H1 (cell line): ENCODE measurements at regions not wholly inside any gene's neighbourhood (a gene's known extent, or its start where the extent isn't known, plus 50 kb on each side); places are given as distances from the start of the nearest gene placed in this dataset.

ENCODE experiments used
- CTCF ChIA-PET: fragments of 300-600 bp; sonication (Branson Sonifier 250); formaldehyde crosslinking; loops from one replicate; lab custom pipeline; 2021; ENCODE audit not compliant: partially characterized antibody; lab: Charles Lee
- POLR2A ChIA-PET: fragments of 300-600 bp; sonication (Branson Sonifier 250); formaldehyde crosslinking; loops from one replicate; lab custom pipeline; 2021; ENCODE audit warnings: inconsistent platforms; ENCODE audit not compliant: partially characterized antibody; lab: Charles Lee
- DNase-seq, 2 experiments: peaks; one replicate each; pipeline versions ENCODE4 v3.0.0 to v3.0.0-alpha.2; 2010 to 2022; ENCODE audit warnings: low spot score in 2 of 2, low read depth in 1 of 2, mixed read lengths in 1 of 2
- FAIRE-seq: peaks from 2 replicates; lab custom pipeline; 2011; peaks lifted over from hg19 to GRCh38; lab: Jason Lieb, UNC
- H2AFZ ChIP-seq: 2 replicates; pipeline ENCODE4 v1.8.1; 2012; ENCODE audit warnings: low read length, inconsistent platforms
- H2AK5ac ChIP-seq: 2 replicates; pipeline ENCODE4 v1.6.1; 2013; ENCODE audit warnings: low read depth, low read length
- H2BK120ac ChIP-seq: replicated peaks from 2 replicates; pipeline ENCODE3; 2013; ENCODE audit warnings: low read depth, low read length, inconsistent platforms
- H2BK12ac ChIP-seq: 2 replicates; pipeline ENCODE4 v1.6.1; 2013; ENCODE audit warnings: low read depth, low read length
- H2BK15ac ChIP-seq: 2 replicates; pipeline ENCODE4 v1.6.1; 2013; ENCODE audit warnings: low read length
- H2BK20ac ChIP-seq: 2 replicates; pipeline ENCODE4 v1.6.1; 2013; ENCODE audit warnings: low read length
- H2BK5ac ChIP-seq: 2 replicates; pipeline ENCODE4 v1.6.1; 2013; ENCODE audit warnings: low read depth, low read length
- H3K14ac ChIP-seq: 2 replicates; pipeline ENCODE4 v1.6.1; 2013; ENCODE audit warnings: inconsistent platforms; ENCODE audit not compliant: insufficient read length
- H3K18ac ChIP-seq: 2 replicates; pipeline ENCODE4 v1.6.1; 2013; ENCODE audit warnings: low read length; ENCODE audit errors: extremely low read depth
- H3K23ac ChIP-seq: 2 replicates; pipeline ENCODE4 v1.6.1; 2013; ENCODE audit warnings: inconsistent platforms; ENCODE audit not compliant: insufficient read length
- H3K23me2 ChIP-seq: 2 replicates; pipeline ENCODE4 v1.6.1; 2013; ENCODE audit warnings: low read depth, low read length
- H3K27ac ChIP-seq: 2 replicates; pipeline ENCODE4 v1.6.1; 2011; ENCODE audit warnings: low read depth, low read length, inconsistent platforms
- H3K27me3 ChIP-seq, 4 experiments: replicated peaks in 1 of 4; 1 replicate in 1 of 4; 2 replicates in 3 of 4; pipeline versions ENCODE4 v1.6.1 to v1.8.1; 2011 to 2013; ENCODE audit warnings: low read length in 3 of 4, mild to moderate bottlenecking in 3 of 4, inconsistent platforms in 2 of 4, mixed read lengths in 2 of 4, moderate library complexity in 1 of 4; ENCODE audit not compliant: control insufficient read depth in 3 of 4, insufficient read depth in 3 of 4; ENCODE audit errors: extremely low read depth in 1 of 4
- H3K36me3 ChIP-seq, 4 experiments: 2 replicates each; pipeline versions ENCODE4 v1.6.1 to v1.8.1; 2011 to 2013; ENCODE audit warnings: mild to moderate bottlenecking in 4 of 4, low read length in 3 of 4, moderate library complexity in 2 of 4, control low read depth in 1 of 4, inconsistent platforms in 1 of 4; ENCODE audit not compliant: insufficient read depth in 4 of 4, control insufficient read depth in 2 of 4
- H3K4ac ChIP-seq: replicated peaks from 2 replicates; pipeline ENCODE3; 2013; ENCODE audit warnings: low read length, low read depth, mixed read lengths, inconsistent platforms; ENCODE audit not compliant: insufficient read length
- H3K4me1 ChIP-seq, 4 experiments: replicated peaks in 1 of 4; 1 replicate in 1 of 4; 2 replicates in 3 of 4; pipeline versions ENCODE4 v1.6.1 to v1.8.1; 2011 to 2013; ENCODE audit warnings: low read length in 3 of 4, inconsistent platforms in 2 of 4, mixed read lengths in 1 of 4; ENCODE audit not compliant: insufficient read depth in 4 of 4, control insufficient read depth in 3 of 4
- H3K4me2 ChIP-seq, 2 experiments: 2 replicates each; pipeline versions ENCODE4 v1.6.1 to v1.8.1; 2011 to 2013; ENCODE audit warnings: low read depth in 2 of 2, low read length in 2 of 2, control low read depth in 1 of 2, inconsistent platforms in 1 of 2, mild to moderate bottlenecking in 1 of 2; ENCODE audit not compliant: insufficient read depth in 1 of 2
- H3K4me3 ChIP-seq, 4 experiments: fragments of 200-600, 300-600 bp in 1 of 4; sonication (generic), shearing (Covaris generic), sonication (Bioruptor Twin) in 1 of 4; 2 replicates each; pipeline versions ENCODE4 v1.5.1 to v1.8.1; 2011 to 2016; ENCODE audit warnings: low read length in 4 of 4, low read depth in 3 of 4, control low read depth in 2 of 4, inconsistent platforms in 2 of 4, mild to moderate bottlenecking in 2 of 4, mixed read lengths in 1 of 4, moderate library complexity in 1 of 4; ENCODE audit not compliant: insufficient read depth in 2 of 4; ENCODE audit errors: extremely low read depth in 1 of 4
- H3K56ac ChIP-seq: replicated peaks from 2 replicates; pipeline ENCODE3; 2013; ENCODE audit warnings: low read depth, mild to moderate bottlenecking, mixed read lengths, low read length, inconsistent platforms; ENCODE audit not compliant: insufficient read length
- H3K79me1 ChIP-seq: 2 replicates; pipeline ENCODE4 v1.6.1; 2013; ENCODE audit warnings: low read depth, low read length, control low read depth
- H3K79me2 ChIP-seq, 2 experiments: 2 replicates each; pipeline versions ENCODE4 v1.6.1 to v1.8.1; 2012 to 2013; ENCODE audit warnings: low read length in 2 of 2, mild to moderate bottlenecking in 2 of 2, inconsistent platforms in 1 of 2; ENCODE audit not compliant: insufficient read depth in 2 of 2, control insufficient read depth in 1 of 2
- H3K9ac ChIP-seq, 4 experiments: replicated peaks in 1 of 4; 1 replicate in 1 of 4; 2 replicates in 3 of 4; pipeline versions ENCODE4 v1.6.1 to v1.8.1; 2011 to 2013; ENCODE audit warnings: low read depth in 3 of 4, low read length in 3 of 4, control low read depth in 2 of 4, mild to moderate bottlenecking in 2 of 4, moderate library complexity in 2 of 4, inconsistent platforms in 1 of 4; ENCODE audit errors: extremely low read depth in 1 of 4
- H3K9me3 ChIP-seq, 2 experiments: 2 replicates each; pipeline versions ENCODE4 v1.6.1 to v1.8.1; 2012 to 2013; ENCODE audit warnings: mild to moderate bottlenecking in 2 of 2, moderate library complexity in 2 of 2, control low read depth in 1 of 2, inconsistent platforms in 1 of 2, low read depth in 1 of 2, low read length in 1 of 2, mixed read lengths in 1 of 2; ENCODE audit not compliant: insufficient read depth in 2 of 2
- H4K20me1 ChIP-seq, 2 experiments: replicated peaks in 1 of 2; 2 replicates each; pipeline versions ENCODE3 to v1.8.1; 2011 to 2013; ENCODE audit warnings: inconsistent platforms in 2 of 2, low read length in 2 of 2, mild to moderate bottlenecking in 1 of 2; ENCODE audit not compliant: insufficient read depth in 2 of 2, control insufficient read depth in 1 of 2
- H4K5ac ChIP-seq: 2 replicates; pipeline ENCODE4 v1.6.1; 2013; ENCODE audit warnings: low read length, low read depth, mixed read lengths, inconsistent platforms; ENCODE audit not compliant: insufficient read length
- H4K8ac ChIP-seq: 2 replicates; pipeline ENCODE4 v1.8.0; 2013; ENCODE audit warnings: mild to moderate bottlenecking, moderate library complexity, low read length, inconsistent platforms; ENCODE audit not compliant: insufficient read depth; ENCODE audit errors: extremely low read depth
- H4K91ac ChIP-seq: replicated peaks from 2 replicates; pipeline ENCODE3; 2013; ENCODE audit warnings: low read length, mixed read lengths, inconsistent platforms; ENCODE audit not compliant: insufficient read length
- CBX8 ChIP-seq: fragments of 300-800, 300-1000 bp; sonication (generic); IDR thresholded peaks from 2 replicates; pipeline ENCODE4 v1.7.1; 2016; ENCODE audit warnings: low read depth, low read length, borderline replicate concordance
- CEBPB ChIP-seq: IDR thresholded peaks from 2 replicates; pipeline ENCODE4 v1.6.1; 2012; ENCODE audit warnings: low read depth, low read length
- TAF1 ChIP-seq: IDR thresholded peaks from 2 replicates; pipeline ENCODE4 v1.6.1; 2011; ENCODE audit warnings: mild to moderate bottlenecking, low read depth, low read length
- WGBS, 2 experiments: shearing (Covaris generic) in 1 of 2; methylation state at CpG; one replicate each; pipeline versions ENCODE4 v1.1.6 to v1.1.7; 2013 to 2015; ENCODE audit warnings: low lambda C conversion rate in 2 of 2, mixed read lengths in 2 of 2, inconsistent platforms in 1 of 2, low coverage in 1 of 2, missing lambda C conversion rate in 1 of 2; ENCODE audit not compliant: insufficient replicate concordance in 2 of 2, insufficient coverage in 1 of 2, insufficient read length in 1 of 2; ENCODE audit errors: extremely low coverage in 1 of 2, missing lambda C conversion rate in 1 of 2; 5-methylcytosine and 5-hydroxymethylcytosine counted together
- TF ChIP-seq, protein P1 (sequence below): IDR thresholded peaks from 2 replicates; pipeline ENCODE4 v1.6.1; 2012; ENCODE audit warnings: inconsistent platforms

DNA sequence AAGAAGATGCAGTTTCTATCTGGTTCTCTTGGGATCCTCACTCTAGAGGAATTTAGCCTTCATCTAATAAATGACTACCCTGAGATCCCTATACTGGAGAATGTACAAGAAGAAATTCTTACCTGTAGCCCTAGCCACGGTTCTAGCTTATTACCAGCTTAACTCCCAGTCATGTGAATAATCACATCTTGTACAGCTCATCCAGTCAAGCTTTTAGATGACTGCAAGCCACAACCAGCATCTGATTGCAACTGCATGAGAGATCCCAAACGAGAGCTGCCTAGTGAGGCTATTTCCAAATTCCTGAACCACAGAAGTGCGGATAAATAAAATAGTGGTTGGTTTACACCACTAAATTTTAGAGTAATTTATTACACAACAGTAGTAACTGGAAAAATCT, 196.0 kb upstream of the CPHXL start:
- H2AK5ac ChIP-seq = no peak overlapping the region
- H3K79me2 ChIP-seq = no peaks in the 10 kb centered on the region
- no peak overlapping the region for H3K4ac ChIP-seq
- no peaks in the 10 kb centered on the region for H4K20me1 ChIP-seq
- TF ChIP-seq CEBPB = no peak
- no peak for TF ChIP-seq CBX8
- TF ChIP-seq, protein P1, sequence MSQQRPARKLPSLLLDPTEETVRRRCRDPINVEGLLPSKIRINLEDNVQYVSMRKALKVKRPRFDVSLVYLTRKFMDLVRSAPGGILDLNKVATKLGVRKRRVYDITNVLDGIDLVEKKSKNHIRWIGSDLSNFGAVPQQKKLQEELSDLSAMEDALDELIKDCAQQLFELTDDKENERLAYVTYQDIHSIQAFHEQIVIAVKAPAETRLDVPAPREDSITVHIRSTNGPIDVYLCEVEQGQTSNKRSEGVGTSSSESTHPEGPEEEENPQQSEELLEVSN = no peak
- no peak for TF ChIP-seq TAF1
- no peak overlapping the region for H2BK20ac ChIP-seq
- 83% methylated on average over 3 of the region's 3 CpGs; no CpG with 5 or more reads in 1 of the 2 experiments for WGBS, 2 experiments
- no peak overlapping the region for H2AFZ ChIP-seq
- no peak overlapping the region for H3K4me2 ChIP-seq
- H2BK12ac ChIP-seq = no peak overlapping the region
- FAIRE-seq = no peak
- H3K23ac ChIP-seq = no peak overlapping the region
- CTCF ChIA-PET = no interaction called here
- H4K91ac ChIP-seq = no peak overlapping the region
- H3K4me3 ChIP-seq = no peak overlapping the region
- POLR2A ChIA-PET = no interaction called here
- no peak overlapping the region for H2BK120ac ChIP-seq
- no peak overlapping the region for H4K8ac ChIP-seq
- H3K14ac ChIP-seq = no peak overlapping the region
- H3K18ac ChIP-seq = no peak overlapping the region
- no peak overlapping the region for H3K9ac ChIP-seq
- peaks cover 28 to 59% (median 46%) of the 10 kb centered on the region in 4 experiments for H3K27me3 ChIP-seq
- H2BK5ac ChIP-seq = no peak overlapping the region
- H2BK15ac ChIP-seq = no peak overlapping the region
- H4K5ac ChIP-seq = no peak overlapping the region
- no peak overlapping the region for H3K27ac ChIP-seq
- H3K23me2 ChIP-seq = no peaks in the 10 kb centered on the region
- no peaks in the 10 kb centered on the region for H3K79me1 ChIP-seq
- no peak for DNase-seq
- peaks cover 0 to 4% (median under 1%) of the 10 kb centered on the region in 4 experiments; a peak in 2 of 7 replicates for H3K4me1 ChIP-seq
- no peak overlapping the region for H3K56ac ChIP-seq
- no peaks in the 10 kb centered on the region for H3K36me3 ChIP-seq
- no peaks in the 10 kb centered on the region for H3K9me3 ChIP-seq
